Trophoblast cell (in vitro differentiated cells and primary cell): ENCODE measurements at regions not wholly inside any gene's neighbourhood (a gene's known extent, or its start where the extent isn't known, plus 50 kb on each side); places are given as distances from the start of the nearest gene placed in this dataset.

Experiments used
- DNase-seq, 2 donors: peaks; one replicate each; pipeline ENCODE4 v3.0.0-alpha.2; 2016
- H2AFZ ChIP-seq: 2 replicates; pipeline ENCODE4 v1.6.1; 2013; ENCODE audit warnings: low read length, moderate library complexity, mild to moderate bottlenecking; ENCODE audit not compliant: insufficient read depth, poor library complexity
- H2AK5ac ChIP-seq: 2 replicates; pipeline ENCODE4 v1.6.1; 2013; ENCODE audit warnings: mild to moderate bottlenecking, low read length
- H2BK120ac ChIP-seq: 2 replicates; pipeline ENCODE4 v1.6.1; 2013; ENCODE audit warnings: low read length, mild to moderate bottlenecking, moderate library complexity; ENCODE audit not compliant: insufficient read depth, poor library complexity
- H2BK12ac ChIP-seq: 2 replicates; pipeline ENCODE4 v1.6.1; 2013; ENCODE audit warnings: mild to moderate bottlenecking, low read length, moderate library complexity
- H2BK5ac ChIP-seq: 2 replicates; pipeline ENCODE4 v1.6.1; 2013; ENCODE audit warnings: low read length, low read depth, moderate library complexity, mild to moderate bottlenecking; ENCODE audit not compliant: poor library complexity
- H3K14ac ChIP-seq: 2 replicates; pipeline ENCODE4 v1.6.1; 2013; ENCODE audit warnings: mild to moderate bottlenecking, low read length
- H3K18ac ChIP-seq: 2 replicates; pipeline ENCODE4 v1.6.1; 2013; ENCODE audit warnings: mild to moderate bottlenecking, low read length
- H3K23ac ChIP-seq: 2 replicates; pipeline ENCODE4 v1.6.1; 2013; ENCODE audit warnings: low read length
- H3K27ac ChIP-seq: 2 replicates; pipeline ENCODE4 v1.5.1; 2013; ENCODE audit warnings: low read depth, mild to moderate bottlenecking, inconsistent platforms, low read length, moderate library complexity
- H3K27me3 ChIP-seq: 2 replicates; pipeline ENCODE4 v1.6.1; 2013; ENCODE audit warnings: inconsistent platforms, mild to moderate bottlenecking, low read length, moderate library complexity; ENCODE audit not compliant: insufficient read depth
- H3K36me3 ChIP-seq, 2 experiments: 1 replicate in 1 of 2; 2 replicates in 1 of 2; pipeline ENCODE4 v1.6.1; 2013; ENCODE audit warnings: low read length in 2 of 2, mild to moderate bottlenecking in 2 of 2, moderate library complexity in 1 of 2; ENCODE audit not compliant: insufficient read depth in 2 of 2, control insufficient read depth in 1 of 2
- H3K4ac ChIP-seq: 2 replicates; pipeline ENCODE4 v1.6.1; 2013; ENCODE audit warnings: low read depth, mild to moderate bottlenecking, low read length, moderate library complexity
- H3K4me1 ChIP-seq, 2 experiments: 1 replicate in 1 of 2; 2 replicates in 1 of 2; pipeline ENCODE4 v1.6.1; 2013; ENCODE audit warnings: low read length in 2 of 2, mild to moderate bottlenecking in 2 of 2, moderate library complexity in 1 of 2; ENCODE audit not compliant: insufficient read depth in 2 of 2, control insufficient read depth in 1 of 2
- H3K4me2 ChIP-seq: 2 replicates; pipeline ENCODE4 v1.6.1; 2013; ENCODE audit warnings: inconsistent platforms, mild to moderate bottlenecking, low read length, moderate library complexity
- H3K4me3 ChIP-seq: 2 replicates; pipeline ENCODE4 v1.5.1; 2013; ENCODE audit warnings: mild to moderate bottlenecking, low read depth, low read length, inconsistent platforms
- H3K79me1 ChIP-seq: one replicate; pipeline ENCODE4 v1.6.1; 2013; ENCODE audit warnings: low read length
- H3K79me2 ChIP-seq: 2 replicates; pipeline ENCODE4 v1.6.1; 2013; ENCODE audit warnings: low read length, mild to moderate bottlenecking; ENCODE audit not compliant: control insufficient read depth, insufficient read depth, poor library complexity
- H3K9ac ChIP-seq: 2 replicates; pipeline ENCODE4 v1.6.1; 2013; ENCODE audit warnings: mild to moderate bottlenecking, low read length
- H3K9me3 ChIP-seq: 2 replicates; pipeline ENCODE4 v1.6.1; 2013; ENCODE audit warnings: low read depth, mild to moderate bottlenecking, control low read depth, inconsistent platforms, low read length; ENCODE audit not compliant: insufficient read depth
- H4K12ac ChIP-seq: 2 replicates; pipeline ENCODE4 v1.6.1; 2013; ENCODE audit warnings: low read depth, mild to moderate bottlenecking, low read length, moderate library complexity
- H4K8ac ChIP-seq: 2 replicates; pipeline ENCODE4 v1.6.1; 2013; ENCODE audit warnings: low read depth, mild to moderate bottlenecking, low read length, moderate library complexity
- H4K91ac ChIP-seq: one replicate; pipeline ENCODE4 v1.6.1; 2013; ENCODE audit warnings: low read depth, mild to moderate bottlenecking, low read length, moderate library complexity
- WGBS: extraction: QIAGEN DNeasy Blood & Tissue Kit; methylation state at CpG from one replicate; pipeline ENCODE4 v1.1.7; 2013; ENCODE audit warnings: missing lambda C conversion rate; ENCODE audit not compliant: insufficient read length, insufficient coverage; ENCODE audit errors: extremely low coverage; 5-methylcytosine and 5-hydroxymethylcytosine counted together

- Histone ChIP-seq H3K4me1 (no peaks in the 10 kb centered on the region), H2BK120ac (no peak overlapping the region), H3K36me3 (no peaks in the 10 kb centered on the region), H3K79me1 (no peaks in the 10 kb centered on the region), H4K91ac (no peak overlapping the region), H3K4me3 (no peak overlapping the region), H3K4ac (no peak overlapping the region), H3K14ac (no peak overlapping the region), H4K8ac (no peak overlapping the region), H2AFZ (no peak overlapping the region), H3K9me3 (peaks cover 37% of the 10 kb centered on the region), H3K27ac (no peak overlapping the region), H3K23ac (no peak overlapping the region), H3K4me2 (no peak overlapping the region), H4K12ac (no peak overlapping the region), H3K18ac (no peak overlapping the region), H3K9ac (no peak overlapping the region), H3K27me3 (no peaks in the 10 kb centered on the region), H3K79me2 (no peaks in the 10 kb centered on the region), H2AK5ac (no peak overlapping the region), H2BK12ac (no peak overlapping the region), H2BK5ac (no peak overlapping the region)
- WGBS, result no CpG with 5 or more reads among the region's 10 CpGs
- no peak for DNase-seq
Observed at GRCh38 chr22:47238690-47239473, 476.4 kb downstream of the TBC1D22A start.

DNA sequence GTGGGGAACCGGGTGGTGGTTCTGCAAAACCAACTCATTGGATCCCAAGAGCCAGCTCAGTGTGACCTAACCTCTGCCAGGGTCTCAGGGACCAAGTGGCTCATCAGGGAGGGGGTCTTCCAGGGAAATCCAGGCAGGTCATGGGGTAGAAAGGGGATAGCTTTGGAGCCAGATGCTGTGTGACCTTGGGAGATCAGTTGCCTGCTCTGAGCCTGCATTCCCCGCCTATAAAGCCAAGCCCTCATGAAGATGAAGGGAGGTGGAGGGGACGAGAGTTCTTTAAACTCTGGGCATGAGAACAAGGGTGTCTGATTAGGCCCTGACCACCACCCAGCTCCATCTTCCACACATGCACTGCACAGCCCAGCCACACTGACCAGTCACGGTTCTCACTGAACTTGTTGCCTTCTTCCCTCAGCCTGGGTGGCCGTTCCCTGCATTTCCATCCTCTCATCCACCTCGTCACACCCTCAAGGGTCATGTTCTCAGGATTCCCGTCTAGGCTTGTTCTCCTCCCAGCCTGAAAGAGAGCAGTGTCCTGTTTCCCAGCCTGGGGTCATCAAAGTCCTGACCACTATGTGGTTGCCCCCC lies 475.5 kb downstream of the TBC1D22A start:
- H2AK5ac ChIP-seq, result no peak overlapping the region
- H2BK12ac ChIP-seq, result no peak overlapping the region
- H3K4me2 ChIP-seq, result no peak overlapping the region
- H2BK5ac ChIP-seq, result no peak overlapping the region
- H3K36me3 ChIP-seq, result no peaks in the 10 kb centered on the region
- H3K27ac ChIP-seq, result no peak overlapping the region
- H3K4me1 ChIP-seq, result no peaks in the 10 kb centered on the region
- H3K9ac ChIP-seq, result no peak overlapping the region
- H3K79me2 ChIP-seq, result no peaks in the 10 kb centered on the region
- no peak overlapping the region for H2AFZ ChIP-seq
- H3K9me3 ChIP-seq, result peaks cover 45% of the 10 kb centered on the region
- no peak overlapping the region for H4K12ac ChIP-seq
- no peak overlapping the region for H4K8ac ChIP-seq
- H3K14ac ChIP-seq, result no peak overlapping the region
- no peak overlapping the region for H3K4me3 ChIP-seq
- H3K18ac ChIP-seq, result no peak overlapping the region
- no peak overlapping the region for H3K4ac ChIP-seq
- WGBS, result no CpG with 5 or more reads among the region's 7 CpGs
- no peaks in the 10 kb centered on the region for H3K27me3 ChIP-seq
- H4K91ac ChIP-seq, result no peak overlapping the region
- H3K23ac ChIP-seq, result no peak overlapping the region
- no peak for DNase-seq
- no peak overlapping the region for H2BK120ac ChIP-seq
- H3K79me1 ChIP-seq, result no peaks in the 10 kb centered on the region

GRCh38 chr22:47236718-47237117 lies 474.3 kb downstream of the TBC1D22A start:
- Histone ChIP-seq H2AFZ (no peak overlapping the region), H2BK120ac (no peak overlapping the region), H3K79me1 (no peaks in the 10 kb centered on the region), H3K18ac (no peak overlapping the region), H3K27me3 (no peaks in the 10 kb centered on the region), H4K8ac (no peak overlapping the region), H3K9me3 (peaks cover 57% of the 10 kb centered on the region), H3K4ac (no peak overlapping the region), H3K14ac (no peak overlapping the region), H4K91ac (no peak overlapping the region), H3K4me3 (no peak overlapping the region), H3K4me1 (no peaks in the 10 kb centered on the region), H3K9ac (no peak overlapping the region), H4K12ac (no peak overlapping the region), H3K27ac (no peak overlapping the region), H3K36me3 (no peaks in the 10 kb centered on the region), H3K79me2 (no peaks in the 10 kb centered on the region), H2AK5ac (no peak overlapping the region), H3K23ac (no peak overlapping the region), H2BK5ac (no peak overlapping the region), H3K4me2 (no peak overlapping the region), H2BK12ac (no peak overlapping the region)
- DNase-seq, result no peak
- no CpG with 5 or more reads among the region's 1 CpG for WGBS

GRCh38 chr22:47236161-47236560 lies 473.7 kb downstream of the TBC1D22A start:
- no peak overlapping the region for H2BK5ac ChIP-seq
- DNase-seq, result no peak
- no CpG with 5 or more reads among the region's 2 CpGs for WGBS

More at GRCh38 chr22:47236161-47236560, 473.7 kb downstream of the TBC1D22A start:
- no peak overlapping the region for H3K18ac ChIP-seq
- H3K27me3 ChIP-seq, result no peaks in the 10 kb centered on the region
- no peak overlapping the region for H2AK5ac ChIP-seq
- H3K4ac ChIP-seq, result no peak overlapping the region
- H3K36me3 ChIP-seq, result no peaks in the 10 kb centered on the region
- H3K14ac ChIP-seq, result no peak overlapping the region
- no peak overlapping the region for H3K27ac ChIP-seq
- H3K79me1 ChIP-seq, result no peaks in the 10 kb centered on the region
- no peak overlapping the region for H3K23ac ChIP-seq
- H3K4me2 ChIP-seq, result no peak overlapping the region
- no peak overlapping the region for H3K4me3 ChIP-seq
- H3K79me2 ChIP-seq, result no peaks in the 10 kb centered on the region
- H3K4me1 ChIP-seq, result no peaks in the 10 kb centered on the region
- H4K12ac ChIP-seq, result no peak overlapping the region
- H2BK120ac ChIP-seq, result no peak overlapping the region
- H2BK12ac ChIP-seq, result no peak overlapping the region
- H4K91ac ChIP-seq, result no peak overlapping the region
- H3K9ac ChIP-seq, result no peak overlapping the region
- peaks cover 61% of the 10 kb centered on the region for H3K9me3 ChIP-seq
- no peak overlapping the region for H2AFZ ChIP-seq
- H4K8ac ChIP-seq, result no peak overlapping the region
